HEK293 (cell line): ENCODE measurements at regions not wholly inside any gene's neighbourhood (a gene's known extent, or its start where the extent isn't known, plus 50 kb on each side); places are given as distances from the start of the nearest gene placed in this dataset.

ENCODE experiments used
- CTCF ChIA-PET: fragments of 350-600 bp; formaldehyde crosslinking; extraction: SDS; loops from one replicate; lab custom pipeline; 2021; ENCODE audit warnings: antibody characterized with exemption; lab: Yijun Ruan, JAX
- POLR2A ChIA-PET: fragments of 300-600 bp; formaldehyde crosslinking; extraction: SDS; loops from one replicate; lab custom pipeline; 2020; ENCODE audit warnings: antibody characterized with exemption, inconsistent platforms; lab: Yijun Ruan, JAX
- H3K27ac ChIP-seq: fragments of 200-500 bp; sonication (Bioruptor generic); 2 replicates; pipeline ENCODE4 v1.5.1; 2014; ENCODE audit warnings: low read depth, low read length, control low read depth, inconsistent platforms; ENCODE audit errors: extremely low read depth
- H3K36me3 ChIP-seq, 2 experiments: fragments of 200-500 bp in 1 of 2; sonication (Bioruptor generic) in 1 of 2; 1 replicate in 1 of 2; 2 replicates in 1 of 2; pipeline ENCODE4 v1.5.1; 2014 to 2017; ENCODE audit warnings: inconsistent platforms in 2 of 2, low read length in 2 of 2; ENCODE audit not compliant: control insufficient read depth in 2 of 2, insufficient read depth in 1 of 2
- H3K4me1 ChIP-seq: fragments of 200-500 bp; sonication (Bioruptor generic); 2 replicates; pipeline ENCODE4 v1.5.1; 2014; ENCODE audit warnings: mild to moderate bottlenecking, low read length, inconsistent platforms; ENCODE audit not compliant: control insufficient read depth, insufficient read depth
- H3K4me3 ChIP-seq: 2 replicates; pipeline ENCODE4 v1.5.1; 2011; ENCODE audit warnings: low read depth, mild to moderate bottlenecking, control low read depth, low read length, moderate library complexity
- H3K9me3 ChIP-seq: fragments of 200-500 bp; sonication (Bioruptor generic); 2 replicates; pipeline ENCODE4 v1.5.1; 2014; ENCODE audit warnings: low read depth, low read length, inconsistent platforms; ENCODE audit not compliant: control insufficient read depth, insufficient read depth
- AEBP2 ChIP-seq: fragments of 450-650 bp; formaldehyde crosslinking; IDR thresholded peaks from 2 replicates; pipeline ENCODE4 v1.5.1; 2016; ENCODE audit warnings: missing biosample characterization, missing genetic modification characterization, borderline replicate concordance
- REPIN1 ChIP-seq: fragments of 450-650 bp; formaldehyde crosslinking; IDR thresholded peaks from 2 replicates; pipeline ENCODE4 v1.5.1; 2017; ENCODE audit warnings: missing biosample characterization, missing genetic modification characterization, low read depth
- SCRT1 ChIP-seq: fragments of 450-650 bp; formaldehyde crosslinking; IDR thresholded peaks from 2 replicates; pipeline ENCODE4 v1.5.1; 2016; ENCODE audit warnings: missing biosample characterization, missing genetic modification characterization, borderline replicate concordance
- ZFP69B ChIP-seq: fragments of 450-650 bp; formaldehyde crosslinking; IDR thresholded peaks from 2 replicates; pipeline ENCODE4 v1.5.1; 2016; ENCODE audit warnings: missing biosample characterization, missing genetic modification characterization
- ZNF138 ChIP-seq: fragments of 450-650 bp; formaldehyde crosslinking; IDR thresholded peaks from 2 replicates; pipeline ENCODE4 v1.5.1; 2016; ENCODE audit warnings: missing biosample characterization, missing genetic modification characterization, borderline replicate concordance
- ZNF19 ChIP-seq: fragments of 450-650 bp; formaldehyde crosslinking; IDR thresholded peaks from 2 replicates; pipeline ENCODE4; 2016; ENCODE audit warnings: missing biosample characterization, missing genetic modification characterization, low read depth
- ZNF2 ChIP-seq: fragments of 450-650 bp; formaldehyde crosslinking; IDR thresholded peaks from 2 replicates; pipeline ENCODE4 v1.5.1; 2016; ENCODE audit warnings: missing biosample characterization, missing genetic modification characterization
- ZNF23 ChIP-seq: fragments of 450-650 bp; formaldehyde crosslinking; IDR thresholded peaks from 2 replicates; pipeline ENCODE4 v1.5.1; 2016; ENCODE audit warnings: missing biosample characterization, missing genetic modification characterization, borderline replicate concordance
- ZNF24 ChIP-seq: fragments of 450-650 bp; formaldehyde crosslinking; IDR thresholded peaks from 2 replicates; pipeline ENCODE4 v1.5.1; 2016; ENCODE audit warnings: missing biosample characterization, missing genetic modification characterization
- ZNF366 ChIP-seq: fragments of 450-650 bp; formaldehyde crosslinking; conservative IDR thresholded peaks from 2 replicates; pipeline ENCODE4 v1.5.1; 2016; ENCODE audit warnings: missing biosample characterization, missing genetic modification characterization
- ZNF37A ChIP-seq: fragments of 450-650 bp; IDR thresholded peaks from 2 replicates; pipeline ENCODE4 v1.5.1; 2018; ENCODE audit warnings: missing biosample characterization, missing genetic modification characterization
- ZNF391 ChIP-seq: fragments of 450-650 bp; formaldehyde crosslinking; IDR thresholded peaks from 2 replicates; pipeline ENCODE4 v1.5.1; 2016; ENCODE audit warnings: low read depth, missing biosample characterization, missing genetic modification characterization, borderline replicate concordance
- ZNF404 ChIP-seq: fragments of 450-650 bp; formaldehyde crosslinking; IDR thresholded peaks from 2 replicates; pipeline ENCODE4 v1.5.1; 2017; ENCODE audit warnings: missing biosample characterization, missing genetic modification characterization
- ZNF416 ChIP-seq: fragments of 450-650 bp; formaldehyde crosslinking; IDR thresholded peaks from 2 replicates; pipeline ENCODE4 v1.5.1; 2016; ENCODE audit warnings: missing biosample characterization, missing genetic modification characterization
- ZNF626 ChIP-seq: fragments of 450-650 bp; sonication (Bioruptor Pico); formaldehyde crosslinking; IDR thresholded peaks from 2 replicates; pipeline ENCODE4 v1.5.1; 2018; ENCODE audit warnings: missing biosample characterization, missing genetic modification characterization, inconsistent platforms
- ZNF701 ChIP-seq: fragments of 450-650 bp; formaldehyde crosslinking; IDR thresholded peaks from 2 replicates; pipeline ENCODE4 v1.5.1; 2016; ENCODE audit warnings: missing biosample characterization, missing genetic modification characterization
- ZNF792 ChIP-seq: fragments of 450-650 bp; formaldehyde crosslinking; IDR thresholded peaks from 2 replicates; pipeline ENCODE4 v1.5.1; 2016; ENCODE audit warnings: missing biosample characterization, missing genetic modification characterization
- TF ChIP-seq, protein P1 (sequence below): fragments of 450-650 bp; formaldehyde crosslinking; IDR thresholded peaks from 2 replicates; pipeline ENCODE4 v1.5.1; 2016; ENCODE audit warnings: missing biosample characterization, missing genetic modification characterization
- TF ChIP-seq, protein P2 (sequence below): fragments of 450-650 bp; formaldehyde crosslinking; optimal IDR thresholded peaks from 2 replicates; pipeline ENCODE3; 2016; ENCODE audit warnings: missing biosample characterization, mild to moderate bottlenecking, missing genetic modification characterization
- TF ChIP-seq, protein P3 (sequence below): fragments of 450-650 bp; IDR thresholded peaks from 2 replicates; pipeline ENCODE4 v1.5.1; 2018; ENCODE audit warnings: missing biosample characterization, mild to moderate bottlenecking, missing genetic modification characterization

DNA sequence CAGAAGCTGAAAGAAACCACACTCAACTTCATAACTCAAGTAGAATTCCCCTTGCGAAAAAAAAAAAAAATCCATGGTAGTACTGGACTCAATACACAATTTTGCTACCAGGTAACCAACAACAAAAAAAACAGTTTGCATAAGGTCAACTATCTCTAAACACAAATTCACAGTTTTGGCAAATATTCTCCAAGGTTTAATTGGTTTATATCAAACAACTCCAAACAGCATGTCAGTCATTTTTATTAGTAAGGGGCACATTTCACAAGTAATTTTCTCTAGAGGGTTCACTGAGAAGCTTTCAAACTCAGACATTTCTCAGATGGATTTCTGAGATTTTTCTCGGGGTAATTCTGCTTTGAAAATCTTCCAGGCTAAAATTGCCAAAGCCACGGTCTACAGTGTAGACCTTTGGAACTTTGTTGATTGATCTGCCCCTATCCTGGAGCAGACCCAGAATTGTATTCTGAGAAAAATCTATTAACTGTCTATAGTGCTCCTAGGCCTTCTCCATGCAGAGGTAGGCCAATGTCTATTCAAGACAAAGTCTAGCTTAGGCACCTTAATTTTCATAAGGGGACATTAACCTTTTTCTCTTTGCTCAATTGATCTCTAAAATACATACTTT, 73.7 kb upstream of the NFKB1 start (continued):
- TF ChIP-seq, protein P1, sequence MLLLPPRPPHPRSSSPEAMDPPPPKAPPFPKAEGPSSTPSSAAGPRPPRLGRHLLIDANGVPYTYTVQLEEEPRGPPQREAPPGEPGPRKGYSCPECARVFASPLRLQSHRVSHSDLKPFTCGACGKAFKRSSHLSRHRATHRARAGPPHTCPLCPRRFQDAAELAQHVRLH (tag by site-specific recombination), result no peak
- TF ChIP-seq, all 188 proteins: peak for 0

DNA sequence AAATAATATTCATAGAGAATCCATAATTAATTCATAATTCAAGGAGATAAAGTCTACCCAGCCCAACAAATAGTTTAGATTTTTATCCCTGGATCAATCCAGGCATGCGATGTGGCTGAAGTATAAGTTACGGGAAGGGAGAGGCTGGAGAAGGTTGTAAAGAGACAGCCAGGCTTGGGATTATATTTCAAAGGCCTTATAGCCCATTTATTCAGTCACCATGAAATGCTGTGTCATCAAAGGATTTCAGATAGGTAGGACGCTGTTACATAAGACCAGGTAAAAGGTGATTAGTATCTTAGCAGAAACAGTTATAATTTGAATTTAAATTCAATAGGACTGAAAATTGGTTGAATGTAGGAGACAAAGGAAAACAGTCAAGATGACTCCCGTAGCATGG, 73.0 kb upstream of the NFKB1 start:
- CTCF ChIA-PET, result interaction anchor here (0.6 to 1.0 kb wide), 3 partner anchors 23 to 671 kb away, joined by 3 to 5 read pairs (median 4); partner anchors contain the start of gene BDH2

GRCh38 chr4:102429553-102429952, 71.6 kb upstream of the NFKB1 start:
- H3K9me3 ChIP-seq, result no peaks in the 10 kb centered on the region
- no peak overlapping the region for H3K4me3 ChIP-seq
- H3K36me3 ChIP-seq, result no peaks in the 10 kb centered on the region
- H3K27ac ChIP-seq, result no peak overlapping the region
- no peaks in the 10 kb centered on the region for H3K4me1 ChIP-seq
- CTCF ChIA-PET, result interaction anchor here (0.7 to 1.1 kb wide), 3 partner anchors 8 to 476 kb away, joined by 3 to 4 read pairs (median 4); no protein-coding TSS in a partner anchor
- TF ChIP-seq ZNF24 (tag by site-specific recombination) (no peak), ZNF701 (no peak), ZNF366 (tag by site-specific recombination) (0 out of 2 replicates have a peak, but pooled peaks have one; percentile 14)
- TF ChIP-seq, all 188 proteins: peak for 1
- POLR2A ChIA-PET, result no interaction called here

More for the DNA sequence above, 73.0 kb upstream of the NFKB1 start:
- Histone ChIP-seq H3K36me3 (no peaks in the 10 kb centered on the region), H3K27ac (no peak overlapping the region), H3K4me3 (no peak overlapping the region), H3K4me1 (no peaks in the 10 kb centered on the region), H3K9me3 (no peaks in the 10 kb centered on the region)
- POLR2A ChIA-PET, result no interaction called here
- no peak for TF ChIP-seq SCRT1

DNA sequence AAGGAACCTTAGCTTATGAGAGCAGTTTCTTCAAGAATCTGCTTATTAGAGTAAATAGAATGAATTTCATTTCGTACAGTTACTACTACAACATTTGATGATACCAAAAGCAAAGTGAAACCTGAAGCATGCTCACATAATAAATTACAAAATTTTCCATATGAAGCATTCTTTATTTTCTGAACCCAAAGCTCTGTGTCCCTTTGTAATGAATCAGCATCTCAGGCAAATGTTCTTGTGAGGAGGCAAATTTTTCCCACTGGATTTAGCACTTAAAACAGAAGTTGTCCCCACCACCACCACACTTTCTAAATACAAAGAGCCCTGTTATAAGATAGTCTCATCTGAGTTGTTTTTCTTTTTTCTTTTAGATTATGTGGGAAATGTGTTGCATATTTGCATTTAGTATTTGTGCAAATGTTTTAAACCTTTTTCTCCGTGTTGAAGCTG, 70.7 kb upstream of the NFKB1 start:
- no peak overlapping the region for H3K27ac ChIP-seq
- peak overlapping the region; percentile 37 for H3K4me3 ChIP-seq
- TF ChIP-seq ZNF23 (tag by site-specific recombination) (no peak), REPIN1 (no peak), AEBP2 (tag by site-specific recombination) (no peak), ZNF792 (tag by site-specific recombination) (no peak), ZFP69B (tag by site-specific recombination) (no peak), ZNF19 (no peak), ZNF701 (no peak), ZNF138 (tag by site-specific recombination) (no peak), ZNF416 (no peak), ZNF404 (tag by site-specific recombination) (no peak), ZNF391 (tag by site-specific recombination) (no peak), ZNF626 (tag by site-specific recombination) (no peak), ZNF2 (tag by site-specific recombination) (no peak), ZNF37A (no peak)
- TF ChIP-seq, protein P2, sequence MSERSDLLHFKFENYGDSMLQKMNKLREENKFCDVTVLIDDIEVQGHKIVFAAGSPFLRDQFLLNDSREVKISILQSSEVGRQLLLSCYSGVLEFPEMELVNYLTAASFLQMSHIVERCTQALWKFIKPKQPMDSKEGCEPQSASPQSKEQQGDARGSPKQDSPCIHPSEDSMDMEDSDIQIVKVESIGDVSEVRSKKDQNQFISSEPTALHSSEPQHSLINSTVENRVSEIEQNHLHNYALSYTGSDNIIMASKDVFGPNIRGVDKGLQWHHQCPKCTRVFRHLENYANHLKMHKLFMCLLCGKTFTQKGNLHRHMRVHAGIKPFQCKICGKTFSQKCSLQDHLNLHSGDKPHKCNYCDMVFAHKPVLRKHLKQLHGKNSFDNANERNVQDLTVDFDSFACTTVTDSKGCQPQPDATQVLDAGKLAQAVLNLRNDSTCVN, result no peak
- TF ChIP-seq, protein P3, sequence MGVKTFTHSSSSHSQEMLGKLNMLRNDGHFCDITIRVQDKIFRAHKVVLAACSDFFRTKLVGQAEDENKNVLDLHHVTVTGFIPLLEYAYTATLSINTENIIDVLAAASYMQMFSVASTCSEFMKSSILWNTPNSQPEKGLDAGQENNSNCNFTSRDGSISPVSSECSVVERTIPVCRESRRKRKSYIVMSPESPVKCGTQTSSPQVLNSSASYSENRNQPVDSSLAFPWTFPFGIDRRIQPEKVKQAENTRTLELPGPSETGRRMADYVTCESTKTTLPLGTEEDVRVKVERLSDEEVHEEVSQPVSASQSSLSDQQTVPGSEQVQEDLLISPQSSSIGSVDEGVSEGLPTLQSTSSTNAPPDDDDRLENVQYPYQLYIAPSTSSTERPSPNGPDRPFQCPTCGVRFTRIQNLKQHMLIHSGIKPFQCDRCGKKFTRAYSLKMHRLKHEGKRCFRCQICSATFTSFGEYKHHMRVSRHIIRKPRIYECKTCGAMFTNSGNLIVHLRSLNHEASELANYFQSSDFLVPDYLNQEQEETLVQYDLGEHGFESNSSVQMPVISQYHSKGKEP (tag by site-specific recombination), result no peak
- H3K36me3 ChIP-seq, result no peaks in the 10 kb centered on the region
- CTCF ChIA-PET, result interaction anchor here (0.6 to 1.4 kb wide), 20 partner anchors 9 to 1327 kb away, joined by 3 to 7 read pairs (median 3); partner anchors contain the start of gene BDH2
- POLR2A ChIA-PET, result interaction anchor here (0.7 kb wide), 2 partner anchors 457 to 670 kb away, joined by 5 to 7 read pairs; no protein-coding TSS in a partner anchor
- no peaks in the 10 kb centered on the region for H3K9me3 ChIP-seq
- no peaks in the 10 kb centered on the region for H3K4me1 ChIP-seq
